COLO668 (cell line): ENCODE measurements at regions not wholly inside any gene's neighbourhood (a gene's known extent, or its start where the extent isn't known, plus 50 kb on each side); places are given as distances from the start of the nearest gene placed in this dataset.
"Not testable (repeated sequence)": the region's sequence is repeated elsewhere in the genome, so short reads cannot be mapped to it uniquely, and the experiment has no call there.

ENCODE experiments used
- DNase-seq: peaks from one replicate; lab custom pipeline; 2025; ENCODE audit not compliant: unreplicated experiment; lab: John Stamatoyannopoulos, UW

- no peak for DNase-seq
These were observed 59.9 kb downstream of the MINAR1 start for GRCh38 chr15:79492065-79492464.

DNA sequence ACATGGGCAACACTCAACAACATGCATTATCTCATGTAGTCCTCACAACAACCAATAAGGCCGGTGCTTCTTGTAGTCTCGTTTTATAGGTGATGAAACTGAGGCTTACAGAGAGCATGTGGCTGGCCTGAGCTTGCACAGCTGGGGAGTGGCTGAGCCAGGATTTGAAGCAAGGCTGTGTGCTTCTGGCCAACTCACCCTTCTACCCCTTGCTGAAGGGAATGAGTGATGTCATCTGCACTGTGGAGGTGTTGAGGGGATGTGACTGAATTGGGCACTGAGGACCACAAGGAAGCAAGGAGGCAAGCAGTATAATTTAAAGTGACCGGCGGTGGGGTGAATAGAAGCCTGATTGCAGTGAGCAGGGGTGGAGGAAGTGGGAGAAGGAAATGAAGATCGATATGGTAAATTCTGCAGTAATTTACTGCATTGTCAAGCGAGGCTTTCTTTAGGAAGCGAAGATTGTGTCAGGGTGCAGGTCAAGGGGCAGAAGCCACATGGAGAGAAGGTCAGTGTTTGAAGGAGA, 62.3 kb downstream of the MINAR1 start:
- no peak for DNase-seq

DNA sequence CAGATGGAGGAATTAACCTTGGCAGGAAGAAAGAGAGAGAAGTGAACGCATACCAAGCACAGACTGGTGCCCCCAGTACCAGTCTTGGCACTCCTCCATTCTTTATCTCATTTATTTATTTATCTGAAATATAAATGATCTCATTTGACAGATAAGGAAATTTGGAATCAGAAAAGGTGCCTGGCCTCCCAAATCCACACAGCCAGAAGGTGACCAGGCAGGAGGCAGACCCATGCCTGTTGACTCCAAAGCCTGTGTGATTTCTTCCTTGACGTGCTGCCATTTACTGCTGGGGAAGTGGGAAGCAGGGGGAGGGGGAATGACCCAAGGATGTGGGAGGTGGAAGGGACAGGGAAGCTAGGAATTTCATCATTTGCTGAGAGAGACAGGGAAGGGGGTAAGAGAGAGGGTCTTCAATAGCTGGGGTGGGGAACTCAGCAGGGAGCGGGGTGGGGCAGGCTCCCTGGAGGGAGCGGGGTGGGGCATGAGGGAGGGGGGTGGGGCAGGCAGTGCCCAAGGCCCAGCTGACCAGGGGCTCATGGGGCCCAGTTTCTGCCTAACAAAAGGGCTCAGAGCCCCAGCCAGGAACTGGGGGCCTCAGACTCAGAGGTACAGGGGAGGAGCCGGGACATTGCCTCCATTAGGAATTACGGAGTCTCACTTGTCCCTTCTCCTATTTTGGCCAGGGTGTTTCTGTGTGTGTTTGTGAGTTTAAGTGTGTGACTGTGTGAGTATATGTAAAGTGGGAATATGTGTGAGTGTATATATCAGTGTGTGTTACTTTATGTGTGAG, 63.0 kb downstream of the MINAR1 start:
- DNase-seq = no peak

DNA sequence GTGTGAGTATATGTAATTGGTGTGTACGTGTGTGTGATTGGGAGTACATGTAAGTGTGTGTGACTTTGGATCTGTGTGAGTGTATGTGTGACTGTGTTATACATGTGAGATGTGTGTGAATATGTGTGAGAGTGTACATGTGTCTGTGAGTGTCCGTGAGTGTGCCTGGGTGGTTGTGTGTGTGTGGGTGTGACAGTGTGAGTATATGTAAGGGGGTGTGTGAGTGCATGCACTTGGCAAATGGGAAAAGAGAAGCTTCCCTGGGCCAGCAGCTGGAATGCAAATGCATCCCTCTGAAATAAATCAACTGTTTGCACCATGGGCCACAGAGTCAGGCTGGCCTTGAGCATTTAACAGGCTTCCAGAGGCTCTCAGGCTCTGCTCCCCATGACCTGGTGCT, 63.6 kb downstream of the MINAR1 start:
- DNase-seq = no peak

DNA sequence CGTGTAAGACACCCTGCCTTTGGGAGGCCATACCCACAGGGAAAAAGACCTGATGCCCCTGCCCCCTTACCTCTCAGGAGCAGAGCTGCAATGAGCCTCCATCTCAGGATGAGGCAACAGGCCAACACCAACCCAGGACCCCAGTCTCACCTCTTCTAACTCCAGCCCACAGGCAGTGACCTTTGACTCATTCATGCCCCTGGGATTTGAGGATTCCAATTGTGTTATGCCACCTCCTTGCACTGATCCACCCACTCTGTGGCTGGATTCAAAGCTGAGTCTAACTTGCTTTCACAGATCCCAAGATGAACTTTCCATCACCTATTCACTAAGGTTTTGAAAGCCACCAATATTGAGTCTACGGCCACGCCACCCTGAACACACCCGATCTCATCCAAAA, 64.7 kb downstream of the MINAR1 start:
- no peak for DNase-seq

GRCh38 chr15:79501086-79501485, 69.0 kb downstream of the MINAR1 start:
- DNase-seq = no peak

DNA sequence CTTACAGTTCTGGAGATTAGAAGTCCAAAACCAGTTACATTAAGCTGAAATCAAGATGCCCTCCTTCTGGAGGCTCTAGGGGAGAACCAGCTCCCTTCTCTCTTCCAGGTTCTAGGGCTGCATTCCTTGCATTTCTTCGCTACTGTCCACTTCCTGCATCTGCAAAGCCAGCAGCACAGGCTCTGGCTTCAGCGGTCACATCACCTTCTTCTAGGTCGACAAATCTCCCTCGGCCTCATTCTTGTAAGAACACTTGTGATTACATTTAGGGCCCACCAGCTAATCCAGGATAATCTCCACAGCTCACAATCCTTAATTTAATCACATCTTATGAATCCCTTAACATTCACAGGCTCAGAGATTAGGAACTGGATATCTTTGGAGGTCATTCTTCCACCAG, 73.8 kb downstream of the MINAR1 start:
- no peak for DNase-seq

DNA sequence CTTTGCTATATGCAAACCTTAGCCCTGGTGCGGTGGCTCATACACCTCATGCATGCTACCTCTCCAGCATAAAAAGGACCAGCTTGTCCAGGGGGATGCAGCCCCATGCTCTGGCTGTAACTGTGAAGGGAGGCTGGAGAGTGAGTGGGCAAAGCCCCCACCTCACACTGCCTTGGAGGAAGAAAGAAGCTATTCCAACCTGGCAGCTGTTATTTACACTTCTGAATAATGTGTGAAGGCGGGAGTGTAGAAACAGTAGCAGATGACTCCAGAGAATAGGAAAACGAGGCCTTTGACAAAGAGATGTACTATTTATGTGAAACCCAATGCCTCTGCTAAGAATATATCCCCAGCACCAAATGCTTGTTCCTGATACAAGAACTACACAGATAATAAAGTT, 80.7 kb downstream of the MINAR1 start:
- DNase-seq = not testable (repeated sequence)

GRCh38 chr15:79513417-79513816, 81.3 kb downstream of the MINAR1 start:
- no peak for DNase-seq

- no peak for DNase-seq
These were observed 81.8 kb downstream of the MINAR1 start for GRCh38 chr15:79513940-79514339.

DNA sequence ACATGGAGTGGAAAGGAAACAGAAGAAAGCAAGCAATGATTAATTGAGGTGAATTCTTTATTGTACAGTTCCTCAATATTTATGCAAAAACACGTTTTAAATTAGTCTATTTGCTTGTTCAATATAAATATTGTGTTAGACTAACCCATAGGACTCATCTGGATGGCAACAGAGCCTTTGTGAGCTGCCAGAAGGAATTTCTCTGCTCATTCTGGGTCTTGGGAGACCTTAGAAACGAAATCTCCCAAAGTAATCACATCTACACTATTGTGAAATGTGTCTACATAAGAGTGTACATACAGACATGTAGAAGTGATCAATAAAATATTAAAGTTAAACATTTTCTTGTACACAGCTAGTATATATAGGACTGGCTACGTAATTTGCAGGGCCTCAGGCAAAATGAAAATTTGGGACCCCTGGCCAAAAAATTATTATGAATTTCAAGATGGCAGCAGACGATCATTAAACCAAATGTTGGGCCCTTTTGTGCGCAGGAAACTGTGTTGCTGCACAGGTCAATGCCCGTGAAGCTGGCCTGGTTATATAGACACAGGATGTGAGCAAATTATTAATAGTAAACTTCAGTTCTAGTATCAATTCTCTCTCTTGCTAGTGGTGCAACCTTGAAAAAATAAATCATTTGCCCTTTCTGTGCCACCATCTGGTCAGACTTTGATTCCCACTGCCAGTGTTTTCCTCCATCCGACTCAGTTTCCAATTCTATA, 83.3 kb downstream of the MINAR1 start:
- DNase-seq = no peak

DNA sequence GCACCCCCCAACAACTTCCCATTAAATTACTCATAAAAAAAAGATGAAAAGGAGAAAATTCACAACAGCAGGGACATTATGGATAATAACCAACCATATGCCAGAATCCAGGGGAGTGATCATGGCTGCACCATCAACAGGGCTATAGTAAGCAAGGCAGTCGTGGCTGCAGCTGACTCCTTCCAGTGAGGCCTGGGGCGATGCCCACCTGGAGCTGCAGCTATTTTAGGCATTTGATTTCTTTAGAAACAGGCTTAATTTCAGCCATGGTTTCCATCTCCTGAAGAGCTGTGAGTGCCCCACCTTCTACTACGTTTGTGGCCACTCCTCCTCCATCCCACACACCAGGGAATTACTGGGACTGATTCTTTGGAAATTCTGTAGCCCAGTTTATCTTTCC, 84.0 kb downstream of the MINAR1 start:
- no peak for DNase-seq

DNA sequence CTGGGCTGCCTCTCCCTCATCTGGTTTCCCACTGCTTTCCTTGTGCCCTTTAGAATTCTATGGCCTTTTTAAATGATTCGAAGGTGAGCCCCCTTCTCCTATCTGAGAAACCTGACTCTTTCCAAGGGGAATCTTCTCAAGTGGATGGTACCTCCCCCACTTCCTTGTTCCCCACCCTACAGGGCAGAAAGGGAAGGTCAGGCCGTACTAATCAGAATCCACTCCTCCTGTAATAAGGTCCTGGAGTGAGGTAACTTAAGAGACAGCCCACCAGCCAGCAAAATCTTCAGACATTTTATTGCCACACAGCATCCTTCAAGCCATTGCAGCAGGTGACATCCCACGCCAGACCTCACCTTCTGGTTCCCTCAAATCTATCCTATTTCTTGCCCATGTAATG, 84.5 kb downstream of the MINAR1 start:
- DNase-seq = no peak

GRCh38 chr15:79519628-79520027, 87.5 kb downstream of the MINAR1 start:
- no peak for DNase-seq

GRCh38 chr15:79520654-79521053, 88.5 kb downstream of the MINAR1 start:
- no peak for DNase-seq

- no peak for DNase-seq
These were observed 90.5 kb downstream of the MINAR1 start for GRCh38 chr15:79522656-79523055.

DNA sequence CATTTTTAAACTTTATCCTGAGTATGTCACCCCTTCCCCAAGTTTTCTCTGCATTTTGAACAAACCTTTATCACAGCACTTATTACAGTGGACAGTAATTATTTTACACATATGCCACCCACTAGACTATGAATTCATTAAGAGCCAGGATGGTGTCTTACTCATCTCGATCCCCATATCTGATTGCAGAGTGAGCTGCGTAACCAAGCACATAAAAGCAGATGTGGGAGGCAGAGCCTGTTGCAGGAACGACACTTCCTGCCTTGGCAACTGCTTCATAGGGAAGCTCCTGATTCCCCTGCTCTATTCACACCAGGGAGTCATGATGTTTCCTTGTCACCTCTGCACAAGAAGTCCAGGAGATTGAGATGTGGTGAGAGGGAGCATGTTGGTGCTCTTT, 91.1 kb downstream of the MINAR1 start:
- no peak for DNase-seq

DNA sequence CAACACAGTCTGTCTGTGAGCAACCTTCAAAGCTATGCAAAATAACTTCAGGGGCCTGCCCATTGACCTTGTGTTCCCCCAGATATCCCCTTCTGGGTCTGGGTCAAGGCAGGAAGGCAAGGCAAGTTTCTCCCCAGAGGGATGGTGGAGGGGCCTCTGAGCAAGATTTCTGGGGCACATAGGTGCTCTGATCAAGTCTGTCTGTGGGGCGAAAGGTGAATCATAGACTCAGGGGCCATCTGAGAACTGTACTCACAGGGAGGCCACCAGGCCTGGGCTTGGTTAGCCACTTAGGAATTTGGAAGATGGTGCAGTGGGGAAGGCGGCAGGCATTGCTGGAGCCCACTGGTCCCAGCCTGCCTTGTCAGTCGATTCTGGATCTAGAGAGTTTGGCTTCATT, 92.4 kb downstream of the MINAR1 start:
- DNase-seq = no peak

- no peak for DNase-seq
These were observed 94.2 kb downstream of the MINAR1 start for GRCh38 chr15:79526376-79526775.

DNA sequence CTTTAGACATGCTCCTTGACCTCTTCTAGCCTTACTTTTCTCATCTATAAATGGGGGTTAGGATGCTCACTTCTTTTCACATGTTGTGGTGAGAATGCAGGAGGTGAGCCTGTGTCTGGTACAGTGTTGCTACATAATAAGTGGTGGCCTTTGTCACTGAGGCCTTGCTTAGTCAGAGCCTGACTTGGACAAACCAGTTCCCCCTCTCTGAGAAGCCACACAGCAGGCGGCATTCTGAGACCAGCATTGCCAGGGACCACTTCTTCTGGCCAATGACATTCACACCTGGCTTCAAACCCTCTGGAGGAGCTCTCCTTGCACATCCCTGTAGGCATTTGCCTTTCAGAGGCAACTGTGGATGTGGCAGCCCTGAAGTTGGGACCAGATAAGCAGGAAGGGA, 95.7 kb downstream of the MINAR1 start:
- DNase-seq = no peak

DNA sequence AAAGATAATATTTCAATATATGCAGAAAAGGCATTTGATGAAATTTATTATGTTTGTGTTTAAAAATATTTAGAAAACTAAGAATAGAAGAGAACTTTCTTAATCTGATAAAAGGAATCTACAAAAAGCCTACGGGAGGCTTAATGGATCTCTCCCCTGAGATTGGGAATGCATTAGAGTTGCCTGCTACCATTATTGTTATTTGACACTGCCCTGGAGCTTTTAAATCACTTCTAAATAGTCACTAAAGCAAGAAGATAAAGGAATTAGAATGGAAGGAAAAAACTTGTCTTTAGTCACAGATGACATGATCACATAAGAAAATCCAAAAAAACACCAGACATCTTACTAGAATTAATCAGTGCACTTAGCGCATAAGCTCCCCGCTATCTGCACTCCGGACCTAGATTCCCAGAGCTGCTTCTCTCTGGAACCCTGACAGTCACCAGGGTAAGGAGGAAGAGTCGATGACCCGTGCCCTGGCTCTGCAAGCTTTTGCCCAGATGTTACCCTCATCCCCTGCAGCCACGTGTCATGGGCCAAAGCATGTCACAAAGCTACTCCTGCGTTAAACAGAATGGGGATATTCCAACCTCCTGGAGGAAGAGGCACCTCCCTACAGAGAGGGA, 97.1 kb downstream of the MINAR1 start:
- no peak for DNase-seq

DNA sequence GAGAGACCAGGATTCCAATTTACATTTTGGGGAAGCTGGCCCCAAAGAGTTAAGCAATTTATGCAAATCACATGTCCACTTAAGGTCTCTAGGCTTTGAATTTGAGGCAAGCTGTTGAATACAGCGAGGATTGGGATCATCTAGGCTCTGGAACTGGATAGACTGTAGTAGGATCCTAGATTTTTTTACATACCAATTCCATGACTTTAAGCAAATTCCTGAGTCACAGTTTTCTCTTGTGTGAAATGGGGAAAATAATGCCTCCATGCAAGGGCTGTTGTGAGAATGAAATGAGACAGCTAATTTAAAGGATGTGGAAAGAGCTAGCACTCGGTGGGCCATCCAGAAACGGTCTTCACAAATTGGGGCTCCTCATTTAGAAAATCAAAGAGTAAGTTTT, 103.4 kb downstream of the MINAR1 start:
- DNase-seq = no peak
